ENCODE measurements at regions not wholly inside any gene's neighbourhood (a gene's known extent, or its start where the extent isn't known, plus 50 kb on each side); places are given as distances from the start of the nearest gene placed in this dataset.

DNA sequence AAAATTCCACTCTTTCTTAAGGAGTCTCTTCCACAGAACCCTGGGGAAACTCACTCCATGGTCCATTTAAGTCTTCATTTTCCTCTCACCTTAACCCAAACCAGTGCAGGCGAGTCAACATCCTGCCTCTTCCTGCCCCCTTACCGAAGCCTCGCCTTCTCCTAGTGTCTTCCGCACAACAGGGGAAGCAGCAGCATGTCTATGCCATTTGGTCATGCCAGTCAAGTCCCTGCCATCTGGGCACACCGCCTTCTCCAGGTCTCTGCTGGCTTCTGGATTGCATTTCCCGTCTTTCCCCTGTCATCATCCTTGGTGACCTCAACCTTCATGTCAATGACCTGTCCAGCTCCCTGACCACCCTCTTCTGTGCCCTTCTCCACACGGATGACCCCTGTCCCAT is 77.3 kb upstream of the FZD7 start:
- WGBS, 2 experiments (ENCODE audit: insufficient coverage in 1 of 2, insufficient read length in 1 of 2): 95 to 96% methylated on average over 6 to 7 of the region's 7 CpGs
- Histone ChIP-seq H3K9me3 (ENCODE audit: control insufficient read depth, low read length) (no peaks in the 10 kb centered on the region), H3K36me3 (ENCODE audit: control insufficient read depth, insufficient read depth, low read length) (no peaks in the 10 kb centered on the region), H3K27me3 (ENCODE audit: control insufficient read depth, insufficient read depth, low read length, poor library complexity, severe bottlenecking) (no peaks in the 10 kb centered on the region), H3K4me1 (ENCODE audit: control insufficient read depth, insufficient read depth, low read length) (peaks cover 3% of the 10 kb centered on the region), H3K9ac (ENCODE audit: extremely low read depth, low read length, poor library complexity, severe bottlenecking) (no peak overlapping the region), H3K27ac (ENCODE audit: low read depth, low read length) (no peak overlapping the region), H3K4me3 (ENCODE audit: low read length) (no peak overlapping the region)
- H3K4me3 Mint-ChIP-seq: no peak overlapping the region
- H3K27ac Mint-ChIP-seq: no peak overlapping the region
- DNase-seq: no peak
- peaks cover 1% of the 10 kb centered on the region for H3K27me3 Mint-ChIP-seq (ENCODE audit: insufficient read depth)
- no peak for TF ChIP-seq CTCF (conservative IDR thresholded peaks at IDR 0.05)
- peaks cover 23% of the 10 kb centered on the region for H3K4me1 Mint-ChIP-seq
- H3K36me3 Mint-ChIP-seq (ENCODE audit: low read depth): no peaks in the 10 kb centered on the region
- H3K9me3 Mint-ChIP-seq: no peaks in the 10 kb centered on the region

GRCh38 chr2:201957091-201957490 is 76.6 kb upstream of the FZD7 start:
- 100% methylated on average over 1 of the region's 1 CpG; no CpG with 5 or more reads in 1 of the 2 experiments for WGBS, 2 experiments (ENCODE audit: insufficient coverage in 1 of 2, insufficient read length in 1 of 2)
- Histone ChIP-seq H3K9ac (ENCODE audit: extremely low read depth, low read length, poor library complexity, severe bottlenecking) (no peak overlapping the region), H3K9me3 (ENCODE audit: control insufficient read depth, low read length) (no peaks in the 10 kb centered on the region), H3K36me3 (ENCODE audit: control insufficient read depth, insufficient read depth, low read length) (no peaks in the 10 kb centered on the region), H3K4me3 (ENCODE audit: low read length) (no peak overlapping the region), H3K4me1 (ENCODE audit: control insufficient read depth, insufficient read depth, low read length) (peaks cover 3% of the 10 kb centered on the region), H3K27ac (ENCODE audit: low read depth, low read length) (no peak overlapping the region), H3K27me3 (ENCODE audit: control insufficient read depth, insufficient read depth, low read length, poor library complexity, severe bottlenecking) (no peaks in the 10 kb centered on the region)
- DNase-seq: no peak
- peaks cover 1% of the 10 kb centered on the region for H3K27me3 Mint-ChIP-seq (ENCODE audit: insufficient read depth)
- H3K36me3 Mint-ChIP-seq (ENCODE audit: low read depth): no peaks in the 10 kb centered on the region
- H3K4me1 Mint-ChIP-seq: peaks cover 26% of the 10 kb centered on the region
- no peak overlapping the region for H3K27ac Mint-ChIP-seq
- no peak for TF ChIP-seq CTCF (conservative IDR thresholded peaks at IDR 0.05)
- no peaks in the 10 kb centered on the region for H3K9me3 Mint-ChIP-seq
- H3K4me3 Mint-ChIP-seq: no peak overlapping the region

- DNase-seq: no peak
- H3K27me3 Mint-ChIP-seq (ENCODE audit: insufficient read depth): peaks cover 5% of the 10 kb centered on the region
- Histone ChIP-seq H3K4me3 (ENCODE audit: low read length) (no peak overlapping the region), H3K36me3 (ENCODE audit: control insufficient read depth, insufficient read depth, low read length) (no peaks in the 10 kb centered on the region), H3K9me3 (ENCODE audit: control insufficient read depth, low read length) (no peaks in the 10 kb centered on the region), H3K27me3 (ENCODE audit: control insufficient read depth, insufficient read depth, low read length, poor library complexity, severe bottlenecking) (no peaks in the 10 kb centered on the region), H3K27ac (ENCODE audit: low read depth, low read length) (no peak overlapping the region), H3K9ac (ENCODE audit: extremely low read depth, low read length, poor library complexity, severe bottlenecking) (no peak overlapping the region), H3K4me1 (ENCODE audit: control insufficient read depth, insufficient read depth, low read length) (no peaks in the 10 kb centered on the region)
- H3K36me3 Mint-ChIP-seq (ENCODE audit: low read depth): no peaks in the 10 kb centered on the region
- H3K27ac Mint-ChIP-seq: no peak overlapping the region
- TF ChIP-seq CTCF (conservative IDR thresholded peaks at IDR 0.05): no peak
- no peak overlapping the region for H3K4me3 Mint-ChIP-seq
- H3K9me3 Mint-ChIP-seq: no peaks in the 10 kb centered on the region
- 77 to 91% methylated on average over 2 to 5 of the region's 6 CpGs for whole genome bisulfite sequencing, 2 experiments (ENCODE audit: insufficient coverage in 1 of 2, insufficient read length in 1 of 2)
- peaks cover 19% of the 10 kb centered on the region for H3K4me1 Mint-ChIP-seq
Measured at GRCh38 chr2:201959198-201959597, 74.5 kb upstream of the FZD7 start.
